ENCODE measurements at regions not wholly inside any gene's neighbourhood (a gene's known extent, or its start where the extent isn't known, plus 50 kb on each side); places are given as distances from the start of the nearest gene placed in this dataset.

DNA sequence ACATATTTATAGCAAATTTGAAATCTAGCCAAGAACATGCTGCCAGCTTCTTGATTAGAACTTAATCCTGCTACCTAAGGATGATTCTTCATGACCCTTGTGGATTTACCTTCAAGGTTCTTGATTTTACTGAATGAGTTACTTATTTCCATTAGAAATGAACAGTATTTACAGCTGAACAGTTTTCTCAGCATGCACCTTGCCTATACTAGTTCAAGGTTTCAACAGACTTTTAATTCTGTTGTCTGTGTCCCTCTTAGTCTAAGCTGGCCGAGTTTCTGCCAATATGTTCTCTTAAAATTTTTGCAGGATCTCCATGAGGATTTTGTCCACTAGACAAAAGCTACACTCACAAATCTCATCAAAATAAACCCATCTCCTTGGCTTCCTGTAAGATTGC lies 188.8 kb upstream of the ST8SIA4 start:
- H3K27me3 ChIP-seq (ENCODE audit: control insufficient read depth, insufficient read depth, low read length) = no peaks in the 10 kb centered on the region
- H3K36me3 ChIP-seq (ENCODE audit: control insufficient read depth, insufficient read depth, low read length) = no peaks in the 10 kb centered on the region
- CTCF ChIA-PET = no interaction called here
- H3K27ac ChIP-seq (ENCODE audit: low read length) = no peak overlapping the region
- ATAC-seq (no peak), DNase-seq (ENCODE audit: low read depth, low spot score) (no peak)
- intact Hi-C loops (cut with micrococcal nuclease; ENCODE audit: unreplicated experiment) (no loop called here), in situ Hi-C loops (cut with HindIII; ENCODE audit: low pct_unique_long_range_greater_than_20kb, low sequenced_read_pairs) (no loop called here)
- POLR2A ChIA-PET = no interaction called here
- BruUV-seq (replicated peaks) = no TSS peak
- H3K4me1 ChIP-seq (ENCODE audit: control insufficient read depth, insufficient read depth, low read length) = no peaks in the 10 kb centered on the region
- no peak overlapping the region for H3K4me3 ChIP-seq (ENCODE audit: low read depth in 2 of 2, low read length in 2 of 2)
- H3K9me3 ChIP-seq (ENCODE audit: control insufficient read depth, insufficient read depth, low read depth, low read length) = no peaks in the 10 kb centered on the region
- TF ChIP-seq, protein P1, sequence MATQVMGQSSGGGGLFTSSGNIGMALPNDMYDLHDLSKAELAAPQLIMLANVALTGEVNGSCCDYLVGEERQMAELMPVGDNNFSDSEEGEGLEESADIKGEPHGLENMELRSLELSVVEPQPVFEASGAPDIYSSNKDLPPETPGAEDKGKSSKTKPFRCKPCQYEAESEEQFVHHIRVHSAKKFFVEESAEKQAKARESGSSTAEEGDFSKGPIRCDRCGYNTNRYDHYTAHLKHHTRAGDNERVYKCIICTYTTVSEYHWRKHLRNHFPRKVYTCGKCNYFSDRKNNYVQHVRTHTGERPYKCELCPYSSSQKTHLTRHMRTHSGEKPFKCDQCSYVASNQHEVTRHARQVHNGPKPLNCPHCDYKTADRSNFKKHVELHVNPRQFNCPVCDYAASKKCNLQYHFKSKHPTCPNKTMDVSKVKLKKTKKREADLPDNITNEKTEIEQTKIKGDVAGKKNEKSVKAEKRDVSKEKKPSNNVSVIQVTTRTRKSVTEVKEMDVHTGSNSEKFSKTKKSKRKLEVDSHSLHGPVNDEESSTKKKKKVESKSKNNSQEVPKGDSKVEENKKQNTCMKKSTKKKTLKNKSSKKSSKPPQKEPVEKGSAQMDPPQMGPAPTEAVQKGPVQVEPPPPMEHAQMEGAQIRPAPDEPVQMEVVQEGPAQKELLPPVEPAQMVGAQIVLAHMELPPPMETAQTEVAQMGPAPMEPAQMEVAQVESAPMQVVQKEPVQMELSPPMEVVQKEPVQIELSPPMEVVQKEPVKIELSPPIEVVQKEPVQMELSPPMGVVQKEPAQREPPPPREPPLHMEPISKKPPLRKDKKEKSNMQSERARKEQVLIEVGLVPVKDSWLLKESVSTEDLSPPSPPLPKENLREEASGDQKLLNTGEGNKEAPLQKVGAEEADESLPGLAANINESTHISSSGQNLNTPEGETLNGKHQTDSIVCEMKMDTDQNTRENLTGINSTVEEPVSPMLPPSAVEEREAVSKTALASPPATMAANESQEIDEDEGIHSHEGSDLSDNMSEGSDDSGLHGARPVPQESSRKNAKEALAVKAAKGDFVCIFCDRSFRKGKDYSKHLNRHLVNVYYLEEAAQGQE (IDR thresholded peaks at IDR 0.05; ENCODE audit: insufficient read depth in 1 of 2, low read depth in 2 of 2, low read length in 1 of 2) = no peak
- TF ChIP-seq TCF7L2 (IDR thresholded peaks at IDR 0.05; ENCODE audit: low read depth, low read length) (no peak), SIN3A (IDR thresholded peaks at IDR 0.05; ENCODE audit: borderline replicate concordance, insufficient read depth, low read depth, low read length) (no peak), POLR2AphosphoS5 (IDR thresholded peaks at IDR 0.05; ENCODE audit: low read depth, low read length) (no peak)
- TF ChIP-seq, protein P2, sequence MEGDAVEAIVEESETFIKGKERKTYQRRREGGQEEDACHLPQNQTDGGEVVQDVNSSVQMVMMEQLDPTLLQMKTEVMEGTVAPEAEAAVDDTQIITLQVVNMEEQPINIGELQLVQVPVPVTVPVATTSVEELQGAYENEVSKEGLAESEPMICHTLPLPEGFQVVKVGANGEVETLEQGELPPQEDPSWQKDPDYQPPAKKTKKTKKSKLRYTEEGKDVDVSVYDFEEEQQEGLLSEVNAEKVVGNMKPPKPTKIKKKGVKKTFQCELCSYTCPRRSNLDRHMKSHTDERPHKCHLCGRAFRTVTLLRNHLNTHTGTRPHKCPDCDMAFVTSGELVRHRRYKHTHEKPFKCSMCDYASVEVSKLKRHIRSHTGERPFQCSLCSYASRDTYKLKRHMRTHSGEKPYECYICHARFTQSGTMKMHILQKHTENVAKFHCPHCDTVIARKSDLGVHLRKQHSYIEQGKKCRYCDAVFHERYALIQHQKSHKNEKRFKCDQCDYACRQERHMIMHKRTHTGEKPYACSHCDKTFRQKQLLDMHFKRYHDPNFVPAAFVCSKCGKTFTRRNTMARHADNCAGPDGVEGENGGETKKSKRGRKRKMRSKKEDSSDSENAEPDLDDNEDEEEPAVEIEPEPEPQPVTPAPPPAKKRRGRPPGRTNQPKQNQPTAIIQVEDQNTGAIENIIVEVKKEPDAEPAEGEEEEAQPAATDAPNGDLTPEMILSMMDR (IDR thresholded peaks at IDR 0.05) = no peak

DNA sequence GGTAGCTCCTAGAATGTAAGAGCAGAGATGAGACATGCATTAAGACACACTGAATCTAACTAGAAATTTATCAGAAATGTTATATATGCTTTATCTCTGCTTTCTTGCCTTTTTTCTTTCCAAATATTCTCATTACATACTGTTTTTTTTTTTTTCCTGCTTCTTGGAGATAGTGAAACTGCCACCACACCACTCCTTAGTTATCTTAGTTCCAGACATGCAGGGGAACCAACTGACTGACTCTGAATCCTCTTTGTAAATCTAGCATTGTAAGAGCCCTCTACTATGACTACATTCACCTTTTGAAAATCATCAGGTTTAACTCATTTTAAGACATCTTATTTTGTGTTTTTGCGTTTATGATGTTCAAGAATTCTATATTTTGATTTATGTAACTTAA lies 181.3 kb upstream of the ST8SIA4 start:
- no TSS peak for BruUV-seq (replicated peaks)
- ChIA-PET CTCF (interaction anchor here (0.7 kb wide), 1 partner anchor 305 kb away, joined by 4 read pairs; no protein-coding TSS in a partner anchor), POLR2A (no interaction called here)
- DNase-seq (ENCODE audit: low read depth, low spot score) (no peak), ATAC-seq (no peak)
- in situ Hi-C loops (cut with HindIII; ENCODE audit: low pct_unique_long_range_greater_than_20kb, low sequenced_read_pairs) = no loop called here
- Histone ChIP-seq H3K9me3 (ENCODE audit: control insufficient read depth, insufficient read depth, low read depth, low read length) (no peaks in the 10 kb centered on the region), H3K27ac (ENCODE audit: low read length) (no peak overlapping the region), H3K27me3 (ENCODE audit: control insufficient read depth, insufficient read depth, low read length) (no peaks in the 10 kb centered on the region), H3K36me3 (ENCODE audit: control insufficient read depth, insufficient read depth, low read length) (no peaks in the 10 kb centered on the region), H3K4me1 (ENCODE audit: control insufficient read depth, insufficient read depth, low read length) (no peaks in the 10 kb centered on the region), H3K4me3 (ENCODE audit: low read depth in 2 of 2, low read length in 2 of 2) (no peak overlapping the region)
- TF ChIP-seq, protein P2 (IDR thresholded peaks at IDR 0.05) = no peak
- TF ChIP-seq TCF7L2 (IDR thresholded peaks at IDR 0.05; ENCODE audit: low read depth, low read length) (no peak), SIN3A (IDR thresholded peaks at IDR 0.05; ENCODE audit: borderline replicate concordance, insufficient read depth, low read depth, low read length) (no peak), POLR2AphosphoS5 (IDR thresholded peaks at IDR 0.05; ENCODE audit: low read depth, low read length) (no peak)
- TF ChIP-seq, protein P1 (IDR thresholded peaks at IDR 0.05; ENCODE audit: insufficient read depth in 1 of 2, low read depth in 2 of 2, low read length in 1 of 2) = no peak
- intact Hi-C loops (cut with micrococcal nuclease; ENCODE audit: unreplicated experiment) = no loop called here
